A549 (cell line): ENCODE measurements at regions not wholly inside any gene's neighbourhood (a gene's known extent, or its start where the extent isn't known, plus 50 kb on each side); places are given as distances from the start of the nearest gene placed in this dataset.

Experiments
- POLR2A ChIP-seq: IDR thresholded peaks from 2 replicates; pipeline ENCODE4 v1.6.1; 2012; ENCODE audit warnings: mild to moderate bottlenecking, low read length
- RARB ChIP-seq: fragments of 250-450 bp; sonication (Bioruptor Pico); IDR thresholded peaks from 2 replicates; pipeline ENCODE4 v1.8.0; 2021; ENCODE audit warnings: mild to moderate bottlenecking, moderate library complexity

DNA sequence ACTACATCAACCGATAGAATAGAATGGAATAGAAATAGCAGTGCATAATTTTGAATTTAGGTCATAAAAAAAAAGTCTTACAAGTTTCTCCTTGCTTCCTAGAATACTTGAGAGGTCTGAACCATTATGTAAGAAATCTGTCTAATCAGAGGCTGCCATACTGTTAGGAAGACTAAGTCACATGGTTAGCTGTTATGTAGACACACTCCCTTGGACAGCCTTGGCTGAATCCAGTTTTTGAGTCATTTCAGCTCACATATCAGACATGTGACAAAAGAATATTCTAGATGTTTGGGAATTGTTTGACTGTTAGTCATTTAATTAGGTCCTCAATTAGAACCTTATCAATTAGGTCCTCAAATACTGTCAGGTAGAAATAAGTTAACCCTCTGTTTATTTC, 1601.4 kb downstream of the GRIK2 start:
- TF ChIP-seq RARB (CRISPR knock-in tag) (no peak), POLR2A (no peak)
